Esophagus muscularis mucosa (tissue), 3 donors: ENCODE measurements at regions not wholly inside any gene's neighbourhood (a gene's known extent, or its start where the extent isn't known, plus 50 kb on each side); places are given as distances from the start of the nearest gene placed in this dataset.

Experiments used
- CTCF ChIP-seq, 3 experiments: fragments of 200-600 bp in 2 of 3; fragments of 450-650 bp in 1 of 3; sonication (generic) in 2 of 3; IDR thresholded peaks; one replicate each; pipeline ENCODE4 v1.5.1; 2017 to 2019; ENCODE audit warnings: antibody characterized with exemption in 3 of 3, mild to moderate bottlenecking in 2 of 3, moderate library complexity in 1 of 3
- POLR2A ChIP-seq: fragments of 450-650 bp; IDR thresholded peaks from one replicate; pipeline ENCODE4 v1.6.1; 2017; ENCODE audit warnings: antibody characterized with exemption, moderate library complexity, mild to moderate bottlenecking, low read depth
- POLR2AphosphoS5 ChIP-seq, 2 donors: sonication (generic); formaldehyde crosslinking; IDR thresholded peaks; one replicate each; pipeline ENCODE4 v1.6.1; 2017; ENCODE audit warnings: antibody characterized with exemption in 2 of 2

DNA sequence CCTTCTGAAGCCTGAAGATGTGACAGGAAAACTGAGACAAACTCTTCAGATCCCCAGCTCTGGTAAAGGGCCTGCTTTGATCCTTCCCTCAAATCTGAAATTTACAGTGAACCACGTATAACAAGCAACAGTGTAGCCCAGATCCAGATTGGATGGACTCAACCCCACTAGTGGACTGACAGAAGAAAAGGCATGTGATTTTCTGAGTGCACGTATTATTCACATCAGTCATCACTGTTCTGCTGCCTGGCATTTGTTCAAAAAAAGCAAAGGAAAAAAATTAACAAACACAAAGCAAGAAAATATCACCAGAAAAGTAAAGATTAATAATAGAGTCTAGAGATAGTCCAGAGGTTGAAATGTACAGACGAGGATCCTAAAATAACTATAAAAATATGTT is 87.6 kb downstream of the CYRIA start:
- TF ChIP-seq CTCF (IDR thresholded peaks at IDR 0.05) (no peak), POLR2A (no peak), POLR2AphosphoS5 (IDR thresholded peaks at IDR 0.05) (no peak)
